Bronchial epithelial cell (primary cell): ENCODE measurements at regions not wholly inside any gene's neighbourhood (a gene's known extent, or its start where the extent isn't known, plus 50 kb on each side); places are given as distances from the start of the nearest gene placed in this dataset.
A peak's percentile ranks its signal among the peaks of the same experiment; 100 is the strongest.

Source experiments
- DNase-seq: peaks from one replicate; pipeline ENCODE4 v3.0.0-alpha.2; 2010; ENCODE audit warnings: low read depth
- FAIRE-seq: peaks from 2 replicates; lab custom pipeline; 2011; peaks lifted over from hg19 to GRCh38; lab: Jason Lieb, UNC
- H3K27me3 ChIP-seq: 2 replicates; pipeline ENCODE4 v1.5.1; 2011; ENCODE audit warnings: low read length; ENCODE audit not compliant: control insufficient read depth, insufficient read depth
- H3K36me3 ChIP-seq: 2 replicates; pipeline ENCODE4 v1.5.1; 2011; ENCODE audit warnings: low read length; ENCODE audit not compliant: control insufficient read depth, insufficient read depth
- H3K4me3 ChIP-seq: 2 replicates; pipeline ENCODE4 v1.5.1; 2011; ENCODE audit warnings: mild to moderate bottlenecking, low read depth, low read length, control low read depth
- TF ChIP-seq, protein P1 (sequence below): IDR thresholded peaks from 2 replicates; pipeline ENCODE4 v1.5.1; 2011; ENCODE audit warnings: mild to moderate bottlenecking, moderate library complexity, low read length, control low read depth, inconsistent platforms; ENCODE audit not compliant: insufficient read depth, severe bottlenecking

DNA sequence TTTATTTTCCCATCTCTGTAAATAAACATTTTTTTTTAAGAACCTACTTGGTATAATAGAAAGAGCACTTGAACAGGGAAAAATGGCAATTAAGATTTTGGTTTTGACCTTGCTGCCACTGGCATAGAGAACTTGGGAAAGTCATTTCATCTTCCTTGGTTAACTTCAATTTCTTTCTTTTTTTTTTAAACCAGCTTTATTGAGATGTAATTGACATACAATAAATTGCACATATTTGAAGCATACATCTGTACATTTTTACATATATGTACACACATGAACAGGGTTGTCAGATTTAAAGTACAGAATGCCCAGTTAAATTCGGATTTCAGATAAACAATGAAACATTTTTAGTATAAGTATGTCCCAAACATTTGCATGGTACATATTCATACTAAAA, 103.0 kb upstream of the RAPGEF2 start:
- DNase-seq (no peak), FAIRE-seq (no peak)
- H3K4me3 ChIP-seq: no peak overlapping the region
- H3K27me3 ChIP-seq: no peaks in the 10 kb centered on the region
- H3K36me3 ChIP-seq: no peaks in the 10 kb centered on the region
- TF ChIP-seq, protein P1, sequence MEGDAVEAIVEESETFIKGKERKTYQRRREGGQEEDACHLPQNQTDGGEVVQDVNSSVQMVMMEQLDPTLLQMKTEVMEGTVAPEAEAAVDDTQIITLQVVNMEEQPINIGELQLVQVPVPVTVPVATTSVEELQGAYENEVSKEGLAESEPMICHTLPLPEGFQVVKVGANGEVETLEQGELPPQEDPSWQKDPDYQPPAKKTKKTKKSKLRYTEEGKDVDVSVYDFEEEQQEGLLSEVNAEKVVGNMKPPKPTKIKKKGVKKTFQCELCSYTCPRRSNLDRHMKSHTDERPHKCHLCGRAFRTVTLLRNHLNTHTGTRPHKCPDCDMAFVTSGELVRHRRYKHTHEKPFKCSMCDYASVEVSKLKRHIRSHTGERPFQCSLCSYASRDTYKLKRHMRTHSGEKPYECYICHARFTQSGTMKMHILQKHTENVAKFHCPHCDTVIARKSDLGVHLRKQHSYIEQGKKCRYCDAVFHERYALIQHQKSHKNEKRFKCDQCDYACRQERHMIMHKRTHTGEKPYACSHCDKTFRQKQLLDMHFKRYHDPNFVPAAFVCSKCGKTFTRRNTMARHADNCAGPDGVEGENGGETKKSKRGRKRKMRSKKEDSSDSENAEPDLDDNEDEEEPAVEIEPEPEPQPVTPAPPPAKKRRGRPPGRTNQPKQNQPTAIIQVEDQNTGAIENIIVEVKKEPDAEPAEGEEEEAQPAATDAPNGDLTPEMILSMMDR: no peak

DNA sequence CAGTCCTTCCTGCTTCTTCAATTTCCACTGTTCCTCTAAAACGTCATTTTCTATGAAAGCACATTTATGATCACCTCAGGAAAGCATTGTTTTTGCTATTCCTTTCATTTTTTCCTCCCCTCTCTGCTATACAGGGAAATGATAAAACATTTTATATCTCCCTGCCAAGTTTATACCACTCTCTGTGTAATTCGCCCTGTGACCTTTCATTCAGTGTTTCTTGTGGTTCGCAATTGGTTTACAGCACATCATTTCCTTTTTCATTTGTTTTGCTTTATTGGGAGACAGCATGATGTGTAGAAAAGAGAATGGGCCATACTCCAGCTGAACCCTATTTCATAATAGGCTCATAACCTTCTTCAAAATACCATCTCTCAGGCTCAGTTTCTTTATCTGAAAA, 99.9 kb upstream of the RAPGEF2 start:
- Histone ChIP-seq H3K36me3 (no peaks in the 10 kb centered on the region), H3K27me3 (no peaks in the 10 kb centered on the region), H3K4me3 (no peak overlapping the region)
- DNase-seq: no peak
- no peak for FAIRE-seq
- TF ChIP-seq, protein P1: no peak

DNA sequence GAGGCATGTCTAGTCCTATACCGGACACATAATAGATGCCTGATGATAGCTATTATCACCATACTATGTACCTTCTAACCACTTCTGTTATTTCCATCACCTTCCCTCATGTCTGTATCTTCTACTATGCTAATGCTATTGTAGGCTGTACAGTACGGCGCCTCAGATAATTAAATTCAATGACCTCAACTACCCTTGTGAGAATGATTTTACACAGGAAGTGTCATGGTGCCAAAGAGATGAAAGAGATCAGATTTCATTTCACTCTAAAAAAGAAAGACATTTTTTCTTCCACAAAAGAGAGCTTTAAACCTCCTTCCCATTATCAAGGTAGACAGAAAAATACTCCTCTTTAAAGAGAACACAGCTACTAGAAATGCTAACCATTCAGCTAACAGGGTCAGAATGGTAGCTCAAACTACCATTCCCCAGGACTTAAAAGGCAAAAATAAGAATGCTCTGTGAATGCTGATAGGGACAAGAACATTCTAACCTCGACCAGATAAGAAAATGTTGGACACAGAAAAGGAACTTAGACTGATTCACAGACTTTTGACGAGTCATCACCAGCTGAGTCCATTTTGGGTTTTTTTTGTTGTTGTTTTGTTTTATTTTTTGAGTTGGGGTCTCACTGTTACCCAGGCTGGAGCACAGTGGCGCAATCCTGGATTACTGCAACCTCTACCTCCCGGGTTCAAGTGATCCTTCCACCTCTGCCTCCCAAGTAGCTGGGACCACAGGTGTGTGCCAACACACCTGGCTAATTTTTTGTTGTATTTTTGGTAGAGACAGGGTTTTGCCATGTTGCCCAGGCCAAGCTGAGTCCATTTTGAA, 99.2 kb upstream of the RAPGEF2 start:
- TF ChIP-seq, protein P1: no peak
- FAIRE-seq (no peak), DNase-seq (peak; percentile 53)

DNA sequence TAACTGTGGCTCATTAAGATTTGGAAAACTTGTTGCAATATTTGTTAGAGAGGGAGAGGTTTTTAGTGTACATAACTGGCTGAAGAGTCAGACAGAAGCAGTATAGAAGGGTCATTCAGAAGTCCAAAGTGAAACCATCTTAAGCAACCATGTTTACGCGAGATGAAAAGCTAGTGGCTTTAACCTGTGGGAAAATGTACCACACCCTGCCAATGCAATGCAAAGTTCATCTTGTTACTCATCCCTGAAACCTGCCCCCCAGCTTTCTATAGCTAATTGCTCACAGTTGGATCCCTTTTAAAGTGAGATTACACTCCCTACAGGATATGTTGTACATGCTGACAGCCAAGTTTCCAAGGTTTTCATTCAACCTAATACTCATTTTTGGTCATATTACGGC, 96.7 kb upstream of the RAPGEF2 start:
- FAIRE-seq (peak; percentile 93), DNase-seq (peak; percentile 99)
- no peaks in the 10 kb centered on the region for H3K27me3 ChIP-seq
- TF ChIP-seq, protein P1: no peak
- no peaks in the 10 kb centered on the region for H3K36me3 ChIP-seq
- no peak overlapping the region for H3K4me3 ChIP-seq

More for the DNA sequence above, 99.2 kb upstream of the RAPGEF2 start:
- no peaks in the 10 kb centered on the region for H3K36me3 ChIP-seq
- no peaks in the 10 kb centered on the region for H3K27me3 ChIP-seq
- no peak overlapping the region for H3K4me3 ChIP-seq

DNA sequence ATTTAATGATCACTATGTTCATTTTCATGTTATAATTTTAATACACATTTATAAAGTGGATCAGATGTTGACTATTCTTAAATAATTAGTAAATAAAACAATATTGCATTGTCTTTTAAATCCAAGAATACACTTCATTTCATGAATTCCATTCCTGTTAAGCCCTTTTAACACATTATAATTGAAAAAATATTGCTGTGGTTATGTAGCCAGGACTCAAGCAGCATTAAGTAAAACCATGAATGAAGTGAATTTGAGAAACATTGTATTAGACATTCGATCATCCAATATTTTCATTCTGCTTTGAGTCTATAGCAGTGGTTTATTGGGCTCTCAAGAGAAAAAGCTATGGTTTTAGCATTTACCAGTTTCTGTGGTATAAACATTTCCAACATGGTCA, 94.2 kb upstream of the RAPGEF2 start:
- H3K36me3 ChIP-seq: no peaks in the 10 kb centered on the region
- no peaks in the 10 kb centered on the region for H3K27me3 ChIP-seq
- no peak overlapping the region for H3K4me3 ChIP-seq
- DNase-seq (no peak), FAIRE-seq (no peak)
- TF ChIP-seq, protein P1: no peak

DNA sequence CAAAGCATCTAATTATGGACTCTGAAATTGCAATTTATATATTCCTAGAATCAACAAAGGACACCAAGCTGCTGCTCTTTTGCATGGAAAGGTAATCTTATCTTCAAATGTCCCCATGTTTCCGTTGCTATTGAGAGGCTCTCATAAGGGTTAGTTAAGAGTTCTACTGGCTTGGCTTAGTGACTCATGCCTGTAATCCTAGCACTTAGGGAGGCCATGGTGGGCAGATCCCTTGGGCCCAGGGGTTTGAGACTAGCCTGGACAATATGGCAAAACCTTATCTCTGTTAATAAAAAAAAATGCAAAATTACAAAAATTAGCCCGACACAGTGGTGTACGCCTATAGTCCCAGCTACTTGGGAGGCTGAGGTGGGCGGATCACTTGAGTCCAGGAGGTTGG, 93.4 kb upstream of the RAPGEF2 start:
- peak; percentile 30 for DNase-seq
- Histone ChIP-seq H3K36me3 (no peaks in the 10 kb centered on the region), H3K27me3 (no peaks in the 10 kb centered on the region), H3K4me3 (no peak overlapping the region)
- TF ChIP-seq, protein P1: no peak
- FAIRE-seq: no peak
